H9 (cell line): ENCODE measurements at regions not wholly inside any gene's neighbourhood (a gene's known extent, or its start where the extent isn't known, plus 50 kb on each side); places are given as distances from the start of the nearest gene placed in this dataset.

Experiments
- DNase-seq: peaks from one replicate; pipeline ENCODE4 v3.0.0-alpha.2; 2017
- H2AFZ ChIP-seq: one replicate; pipeline ENCODE4 v1.6.1; 2013; ENCODE audit warnings: mild to moderate bottlenecking, low read length, control low read depth, moderate library complexity
- H2AK5ac ChIP-seq: 2 replicates; pipeline ENCODE4 v1.6.1; 2013; ENCODE audit warnings: low read length, control low read depth, mixed read lengths; ENCODE audit not compliant: insufficient read length
- H2BK120ac ChIP-seq: one replicate; pipeline ENCODE4 v1.6.1; 2013; ENCODE audit warnings: low read depth, mild to moderate bottlenecking, low read length, control low read depth, inconsistent platforms; ENCODE audit not compliant: poor library complexity, severe bottlenecking
- H2BK12ac ChIP-seq: 2 replicates; pipeline ENCODE4 v1.6.1; 2013; ENCODE audit warnings: low read length, control low read depth, mixed read lengths, low read depth; ENCODE audit not compliant: insufficient read length
- H2BK15ac ChIP-seq: 2 replicates; pipeline ENCODE4 v1.6.1; 2013; ENCODE audit warnings: low read depth, low read length, control low read depth
- H2BK20ac ChIP-seq: one replicate; pipeline ENCODE4 v1.6.1; 2013; ENCODE audit warnings: low read depth, mild to moderate bottlenecking, low read length, control low read depth, inconsistent platforms; ENCODE audit not compliant: poor library complexity, severe bottlenecking
- H2BK5ac ChIP-seq: 2 replicates; pipeline ENCODE4 v1.6.1; 2013; ENCODE audit warnings: low read length, control low read depth, mixed read lengths; ENCODE audit not compliant: insufficient read length
- H3K14ac ChIP-seq: 2 replicates; pipeline ENCODE4 v1.6.1; 2013; ENCODE audit warnings: low read length, control low read depth; ENCODE audit not compliant: insufficient read depth
- H3K18ac ChIP-seq: 2 replicates; pipeline ENCODE4 v1.6.1; 2013; ENCODE audit warnings: low read depth, mild to moderate bottlenecking, mixed read lengths, low read length, control low read depth; ENCODE audit not compliant: insufficient read length
- H3K23ac ChIP-seq: 2 replicates; pipeline ENCODE4 v1.6.1; 2013; ENCODE audit warnings: low read length, control low read depth, mixed read lengths, low read depth; ENCODE audit not compliant: insufficient read length
- H3K23me2 ChIP-seq: 2 replicates; pipeline ENCODE4 v1.6.1; 2013; ENCODE audit warnings: low read depth, mild to moderate bottlenecking, mixed read lengths, low read length, control low read depth; ENCODE audit not compliant: insufficient read length, poor library complexity, severe bottlenecking
- H3K27ac ChIP-seq: 2 replicates; pipeline ENCODE4 v1.5.1; 2013; ENCODE audit warnings: low read length, control low read depth, mixed read lengths, low read depth; ENCODE audit not compliant: insufficient read length
- H3K27me3 ChIP-seq: 2 replicates; pipeline ENCODE4 v1.6.1; 2013; ENCODE audit warnings: low read length, control low read depth, inconsistent platforms; ENCODE audit not compliant: insufficient read depth
- H3K4ac ChIP-seq: 2 replicates; pipeline ENCODE4 v1.6.1; 2013; ENCODE audit warnings: low read depth, mild to moderate bottlenecking, control low read depth, inconsistent platforms, low read length, moderate library complexity
- H3K4me1 ChIP-seq: 2 replicates; pipeline ENCODE4 v1.6.1; 2013; ENCODE audit warnings: low read length, control low read depth, inconsistent platforms; ENCODE audit not compliant: insufficient read depth
- H3K4me2 ChIP-seq: 2 replicates; pipeline ENCODE4 v1.6.1; 2013; ENCODE audit warnings: low read length, control low read depth, mixed read lengths; ENCODE audit not compliant: insufficient read length, insufficient read depth
- H3K56ac ChIP-seq: 2 replicates; pipeline ENCODE4 v1.6.1; 2013; ENCODE audit warnings: low read depth, mild to moderate bottlenecking, mixed read lengths, low read length, control low read depth; ENCODE audit not compliant: insufficient read length
- H3K79me1 ChIP-seq: 2 replicates; pipeline ENCODE4 v1.6.1; 2013; ENCODE audit warnings: low read depth, mild to moderate bottlenecking, moderate library complexity, low read length, control low read depth, inconsistent platforms; ENCODE audit not compliant: insufficient read depth, poor library complexity, severe bottlenecking
- H3K79me2 ChIP-seq: 2 replicates; pipeline ENCODE4 v1.6.1; 2013; ENCODE audit warnings: low read length, control low read depth, inconsistent platforms; ENCODE audit not compliant: insufficient read depth
- H3K9ac ChIP-seq: 2 replicates; pipeline ENCODE4 v1.6.1; 2013; ENCODE audit warnings: low read length, control low read depth, mixed read lengths; ENCODE audit not compliant: insufficient read length; ENCODE audit errors: extremely low read depth
- H3K9me3 ChIP-seq: one replicate; pipeline ENCODE4 v1.6.1; 2013; ENCODE audit warnings: low read depth, low read length, inconsistent platforms; ENCODE audit not compliant: control insufficient read depth
- H3T11ph ChIP-seq: one replicate; pipeline ENCODE4 v1.6.1; 2013; ENCODE audit warnings: mild to moderate bottlenecking, low read length, control low read depth, inconsistent platforms
- H4K20me1 ChIP-seq: one replicate; pipeline ENCODE4 v1.6.1; 2013; ENCODE audit not compliant: control insufficient read depth, insufficient read length, insufficient read depth
- H4K5ac ChIP-seq: 2 replicates; pipeline ENCODE4 v1.6.1; 2013; ENCODE audit warnings: low read depth, mild to moderate bottlenecking, mixed read lengths, low read length, control low read depth; ENCODE audit not compliant: insufficient read length
- H4K8ac ChIP-seq: replicated peaks from 2 replicates; pipeline ENCODE4 v1.6.1; 2013; ENCODE audit warnings: low read length, control low read depth, mixed read lengths, low read depth; ENCODE audit not compliant: insufficient read length
- H4K91ac ChIP-seq: 2 replicates; pipeline ENCODE4 v1.6.1; 2013; ENCODE audit warnings: low read depth, mild to moderate bottlenecking, moderate library complexity, mixed read lengths, low read length, control low read depth; ENCODE audit not compliant: insufficient read length
- H3K27ac Mint-ChIP-seq, 3 experiments: 2 replicates in 2 of 3; 3 replicates in 1 of 3; pipeline ENCODE4 v1.8.0; 2020 to 2021; ENCODE audit warnings: mixed read lengths in 3 of 3, mild to moderate bottlenecking in 1 of 3, moderate library complexity in 1 of 3
- H3K27me3 Mint-ChIP-seq: 2 replicates; pipeline ENCODE4 v1.8.0; 2021; ENCODE audit warnings: low read depth, mild to moderate bottlenecking, moderate library complexity, mixed read lengths
- H3K36me3 Mint-ChIP-seq, 3 experiments: 2 replicates in 2 of 3; 3 replicates in 1 of 3; pipeline ENCODE4 v1.8.0; 2020 to 2021; ENCODE audit warnings: low read depth in 3 of 3, mixed read lengths in 3 of 3; ENCODE audit not compliant: insufficient read depth in 1 of 3
- H3K4me1 Mint-ChIP-seq, 2 experiments: 2 replicates each; pipeline ENCODE4 v1.8.0; 2020; ENCODE audit warnings: mixed read lengths in 2 of 2
- H3K4me3 Mint-ChIP-seq, 2 experiments: 2 replicates in 1 of 2; 3 replicates in 1 of 2; pipeline ENCODE4 v1.8.0; 2020 to 2021; ENCODE audit warnings: mild to moderate bottlenecking in 2 of 2, mixed read lengths in 2 of 2, moderate library complexity in 1 of 2
- H3K9me3 Mint-ChIP-seq, 2 experiments: 2 replicates in 1 of 2; 3 replicates in 1 of 2; pipeline ENCODE4 v1.8.0; 2020; ENCODE audit warnings: mild to moderate bottlenecking in 2 of 2, mixed read lengths in 2 of 2, moderate library complexity in 1 of 2
- WGBS: extraction: QIAGEN DNeasy Blood & Tissue Kit; methylation state at CpG from one replicate; pipeline ENCODE4 v1.1.7; 2013; ENCODE audit warnings: missing lambda C conversion rate, low lambda C conversion rate, mixed read lengths; ENCODE audit not compliant: insufficient read length; ENCODE audit errors: extremely low coverage; 5-methylcytosine and 5-hydroxymethylcytosine counted together
- TF ChIP-seq, protein P1 (sequence below): fragments of 200-600 bp; sonication (generic); conservative IDR thresholded peaks from 3 replicates; pipeline ENCODE4 v1.8.0; 2021; ENCODE audit warnings: antibody characterized with exemption, mild to moderate bottlenecking

DNA sequence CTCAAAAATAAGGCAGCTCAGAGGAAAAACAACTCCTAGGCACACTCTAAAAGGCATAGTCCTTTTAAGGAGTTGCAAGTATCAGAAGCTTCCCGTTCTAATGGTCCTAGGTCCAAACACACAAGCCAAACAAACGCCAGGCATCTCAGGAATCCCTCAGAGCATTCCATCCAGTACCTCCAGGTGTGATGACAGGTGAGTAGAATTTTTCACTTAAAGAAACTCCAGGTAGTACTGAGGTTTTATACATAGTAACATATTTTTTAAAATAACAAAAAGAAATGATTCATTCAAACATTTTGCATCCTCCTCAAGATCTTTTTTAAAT is 1092.3 kb downstream of the TUSC7 start:
- H3K9ac ChIP-seq = no peak overlapping the region
- peak; percentile 60 for DNase-seq
- no peak overlapping the region for H3T11ph ChIP-seq
- no peak overlapping the region for H2BK12ac ChIP-seq
- H2BK5ac ChIP-seq = no peak overlapping the region
- H3K79me2 ChIP-seq = no peaks in the 10 kb centered on the region
- no peak overlapping the region for H3K23ac ChIP-seq
- WGBS = no CpG with 5 or more reads among the region's 2 CpGs
- peaks cover 5% of the 10 kb centered on the region for H3K4me1 ChIP-seq
- Mint-ChIP-seq H3K9me3 (no peaks in the 10 kb centered on the region), H3K4me1 (peaks cover 14 to 15% of the 10 kb centered on the region in 2 experiments), H3K27me3 (no peaks in the 10 kb centered on the region), H3K27ac (peak overlapping the region; percentile 92 to 99 (median 97); a peak in 6 of 7 replicates), H3K36me3 (no peaks in the 10 kb centered on the region; a peak in 1 of 7 replicates), H3K4me3 (peak overlapping the region in 1 of 2 experiments; percentile 45; a peak in 1 of 5 replicates)
- peak overlapping the region; percentile 84 for H2AFZ ChIP-seq
- no peak overlapping the region for H2BK15ac ChIP-seq
- no peak overlapping the region for H2BK120ac ChIP-seq
- no peak overlapping the region for H2AK5ac ChIP-seq
- no peaks in the 10 kb centered on the region for H3K27me3 ChIP-seq
- no peak overlapping the region for H4K91ac ChIP-seq
- H4K8ac ChIP-seq = no peak overlapping the region
- H4K5ac ChIP-seq = no peak overlapping the region
- H3K79me1 ChIP-seq = no peaks in the 10 kb centered on the region
- H3K4me2 ChIP-seq = peak overlapping the region; percentile 21
- no peak overlapping the region for H3K18ac ChIP-seq
- H3K9me3 ChIP-seq = no peaks in the 10 kb centered on the region
- H3K23me2 ChIP-seq = no peaks in the 10 kb centered on the region
- no peak overlapping the region for H3K56ac ChIP-seq
- H4K20me1 ChIP-seq = no peaks in the 10 kb centered on the region
- H3K14ac ChIP-seq = no peak overlapping the region
- peak overlapping the region; percentile 99 for H3K27ac ChIP-seq
- no peak overlapping the region for H2BK20ac ChIP-seq
- TF ChIP-seq, protein P1, sequence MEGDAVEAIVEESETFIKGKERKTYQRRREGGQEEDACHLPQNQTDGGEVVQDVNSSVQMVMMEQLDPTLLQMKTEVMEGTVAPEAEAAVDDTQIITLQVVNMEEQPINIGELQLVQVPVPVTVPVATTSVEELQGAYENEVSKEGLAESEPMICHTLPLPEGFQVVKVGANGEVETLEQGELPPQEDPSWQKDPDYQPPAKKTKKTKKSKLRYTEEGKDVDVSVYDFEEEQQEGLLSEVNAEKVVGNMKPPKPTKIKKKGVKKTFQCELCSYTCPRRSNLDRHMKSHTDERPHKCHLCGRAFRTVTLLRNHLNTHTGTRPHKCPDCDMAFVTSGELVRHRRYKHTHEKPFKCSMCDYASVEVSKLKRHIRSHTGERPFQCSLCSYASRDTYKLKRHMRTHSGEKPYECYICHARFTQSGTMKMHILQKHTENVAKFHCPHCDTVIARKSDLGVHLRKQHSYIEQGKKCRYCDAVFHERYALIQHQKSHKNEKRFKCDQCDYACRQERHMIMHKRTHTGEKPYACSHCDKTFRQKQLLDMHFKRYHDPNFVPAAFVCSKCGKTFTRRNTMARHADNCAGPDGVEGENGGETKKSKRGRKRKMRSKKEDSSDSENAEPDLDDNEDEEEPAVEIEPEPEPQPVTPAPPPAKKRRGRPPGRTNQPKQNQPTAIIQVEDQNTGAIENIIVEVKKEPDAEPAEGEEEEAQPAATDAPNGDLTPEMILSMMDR = no peak
- H3K4ac ChIP-seq = no peak overlapping the region
